ENCODE measurements at regions not wholly inside any gene's neighbourhood (a gene's known extent, or its start where the extent isn't known, plus 50 kb on each side); places are given as distances from the start of the nearest gene placed in this dataset.
"Not testable (repeated sequence)": the region's sequence is repeated elsewhere in the genome, so short reads cannot be mapped to it uniquely, and the experiment has no call there.

- no peaks in the 10 kb centered on the region for H3K9me3 Mint-ChIP-seq
- no peaks in the 10 kb centered on the region for H3K36me3 Mint-ChIP-seq (ENCODE audit: low read depth)
- H3K27ac Mint-ChIP-seq, result no peak overlapping the region
- TF ChIP-seq, protein P1, sequence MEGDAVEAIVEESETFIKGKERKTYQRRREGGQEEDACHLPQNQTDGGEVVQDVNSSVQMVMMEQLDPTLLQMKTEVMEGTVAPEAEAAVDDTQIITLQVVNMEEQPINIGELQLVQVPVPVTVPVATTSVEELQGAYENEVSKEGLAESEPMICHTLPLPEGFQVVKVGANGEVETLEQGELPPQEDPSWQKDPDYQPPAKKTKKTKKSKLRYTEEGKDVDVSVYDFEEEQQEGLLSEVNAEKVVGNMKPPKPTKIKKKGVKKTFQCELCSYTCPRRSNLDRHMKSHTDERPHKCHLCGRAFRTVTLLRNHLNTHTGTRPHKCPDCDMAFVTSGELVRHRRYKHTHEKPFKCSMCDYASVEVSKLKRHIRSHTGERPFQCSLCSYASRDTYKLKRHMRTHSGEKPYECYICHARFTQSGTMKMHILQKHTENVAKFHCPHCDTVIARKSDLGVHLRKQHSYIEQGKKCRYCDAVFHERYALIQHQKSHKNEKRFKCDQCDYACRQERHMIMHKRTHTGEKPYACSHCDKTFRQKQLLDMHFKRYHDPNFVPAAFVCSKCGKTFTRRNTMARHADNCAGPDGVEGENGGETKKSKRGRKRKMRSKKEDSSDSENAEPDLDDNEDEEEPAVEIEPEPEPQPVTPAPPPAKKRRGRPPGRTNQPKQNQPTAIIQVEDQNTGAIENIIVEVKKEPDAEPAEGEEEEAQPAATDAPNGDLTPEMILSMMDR (IDR thresholded peaks at IDR 0.05), result no peak
- ATAC-seq, result no peak
- intact Hi-C loops (cut with micrococcal nuclease), result no loop called here
- DNase-seq, result no peak
- CTCF ChIA-PET, result no interaction called here
- no peak overlapping the region for H3K4me3 Mint-ChIP-seq
- H3K27me3 Mint-ChIP-seq, result peaks cover 14% of the 10 kb centered on the region
- POLR2A ChIA-PET, result interaction anchor here (0.6 kb wide), 1 partner anchor 1670 kb away, joined by 3 read pairs; no protein-coding TSS in a partner anchor
- H3K4me1 Mint-ChIP-seq (ENCODE audit: low read depth), result peaks cover 3% of the 10 kb centered on the region
Measured at GRCh38 chr14:101255765-101256125, 305.6 kb upstream of the DIO3 start.

DNA sequence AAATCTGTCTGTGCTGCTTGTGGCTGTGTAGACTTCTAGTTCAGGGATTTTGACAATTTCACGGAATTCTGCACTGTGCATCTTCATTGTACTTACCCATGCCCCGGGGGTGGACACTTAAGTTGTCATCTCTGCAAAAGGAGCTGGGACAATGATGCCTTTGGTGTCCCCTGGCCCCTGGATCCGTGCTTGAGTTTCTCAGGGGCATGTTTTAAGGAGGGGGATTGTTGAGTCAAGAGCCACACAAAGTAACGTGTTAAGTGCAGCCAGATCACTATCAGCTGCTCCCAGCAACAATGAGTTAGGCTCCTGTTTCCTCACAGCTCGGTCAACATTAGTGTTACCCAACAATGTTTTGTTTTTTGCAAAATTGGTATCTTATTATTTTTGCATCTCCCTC, 305.0 kb upstream of the DIO3 start:
- Mint-ChIP-seq H3K27ac (no peak overlapping the region), H3K4me3 (no peak overlapping the region), H3K36me3 (ENCODE audit: low read depth) (no peaks in the 10 kb centered on the region), H3K4me1 (ENCODE audit: low read depth) (peaks cover 3% of the 10 kb centered on the region), H3K9me3 (no peaks in the 10 kb centered on the region), H3K27me3 (peaks cover 12% of the 10 kb centered on the region)
- ChIA-PET POLR2A (no interaction called here), CTCF (no interaction called here)
- no peak for ATAC-seq
- intact Hi-C loops (cut with micrococcal nuclease), result no loop called here
- TF ChIP-seq, protein P1 (IDR thresholded peaks at IDR 0.05), result no peak
- no peak for DNase-seq

DNA sequence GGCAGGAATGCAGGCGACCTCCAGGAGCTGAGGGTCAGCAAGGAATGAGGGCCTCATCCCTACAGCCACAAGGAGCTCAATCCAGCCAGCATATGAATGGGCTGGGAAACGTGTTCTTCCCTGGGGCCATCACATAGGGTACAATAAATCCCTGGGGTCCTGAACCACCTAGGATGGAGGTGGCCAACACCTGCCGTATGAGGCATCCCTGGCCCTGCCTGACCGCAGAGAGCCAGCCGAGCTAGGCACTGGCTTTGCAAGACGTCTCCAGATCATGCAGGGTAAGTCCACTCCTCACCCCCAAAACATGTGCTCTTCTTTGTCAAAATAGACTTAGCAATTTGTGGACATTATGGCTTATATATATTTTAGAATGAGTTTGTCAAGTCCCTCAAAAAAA, 303.7 kb upstream of the DIO3 start:
- Mint-ChIP-seq H3K27ac (no peak overlapping the region), H3K4me3 (no peak overlapping the region), H3K36me3 (ENCODE audit: low read depth) (no peaks in the 10 kb centered on the region), H3K27me3 (peaks cover 10% of the 10 kb centered on the region), H3K4me1 (ENCODE audit: low read depth) (no peaks in the 10 kb centered on the region), H3K9me3 (no peaks in the 10 kb centered on the region)
- POLR2A ChIA-PET, result no interaction called here
- intact Hi-C loops (cut with micrococcal nuclease), result no loop called here
- DNase-seq (no peak), ATAC-seq (no peak)
- CTCF ChIA-PET, result no interaction called here
- TF ChIP-seq, protein P1 (IDR thresholded peaks at IDR 0.05), result no peak

DNA sequence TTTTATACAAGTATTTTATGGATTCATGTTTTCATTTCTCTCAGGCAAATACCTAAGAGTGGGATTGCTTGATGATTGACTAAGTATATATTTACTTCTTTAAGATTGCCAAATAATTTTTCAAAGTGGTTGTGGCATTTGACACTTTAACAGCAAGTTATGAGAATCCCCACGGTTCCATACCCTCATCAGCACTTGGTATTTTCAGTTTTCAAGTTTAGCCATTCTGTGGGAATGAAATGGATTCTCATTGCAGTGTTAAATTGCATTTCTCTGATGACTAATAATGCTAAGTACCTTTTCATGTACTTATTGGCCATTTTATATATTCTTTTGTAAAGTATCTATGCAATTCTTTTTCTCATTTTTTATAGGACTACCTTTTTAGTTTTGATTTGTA, 301.5 kb upstream of the DIO3 start:
- ChIA-PET POLR2A (no interaction called here), CTCF (no interaction called here)
- intact Hi-C loops (cut with micrococcal nuclease), result no loop called here
- no peaks in the 10 kb centered on the region for H3K4me1 Mint-ChIP-seq (ENCODE audit: low read depth)
- H3K27me3 Mint-ChIP-seq, result peaks cover 13% of the 10 kb centered on the region
- no peak for DNase-seq
- no peak overlapping the region for H3K27ac Mint-ChIP-seq
- TF ChIP-seq, protein P1 (IDR thresholded peaks at IDR 0.05), result no peak
- no peak overlapping the region for H3K4me3 Mint-ChIP-seq
- H3K36me3 Mint-ChIP-seq (ENCODE audit: low read depth), result no peaks in the 10 kb centered on the region
- no peaks in the 10 kb centered on the region for H3K9me3 Mint-ChIP-seq
- ATAC-seq, result no peak

- H3K27ac Mint-ChIP-seq; CTCF ChIA-PET; H3K4me3 Mint-ChIP-seq; H3K4me1 Mint-ChIP-seq (ENCODE audit: low read depth); intact Hi-C loops (cut with micrococcal nuclease); ATAC-seq; H3K36me3 Mint-ChIP-seq (ENCODE audit: low read depth); H3K9me3 Mint-ChIP-seq; DNase-seq; POLR2A ChIA-PET: not testable (repeated sequence)
- H3K27me3 Mint-ChIP-seq, result peaks cover 12% of the 10 kb centered on the region
Measured at GRCh38 chr14:101266441-101266840, 294.9 kb upstream of the DIO3 start.

DNA sequence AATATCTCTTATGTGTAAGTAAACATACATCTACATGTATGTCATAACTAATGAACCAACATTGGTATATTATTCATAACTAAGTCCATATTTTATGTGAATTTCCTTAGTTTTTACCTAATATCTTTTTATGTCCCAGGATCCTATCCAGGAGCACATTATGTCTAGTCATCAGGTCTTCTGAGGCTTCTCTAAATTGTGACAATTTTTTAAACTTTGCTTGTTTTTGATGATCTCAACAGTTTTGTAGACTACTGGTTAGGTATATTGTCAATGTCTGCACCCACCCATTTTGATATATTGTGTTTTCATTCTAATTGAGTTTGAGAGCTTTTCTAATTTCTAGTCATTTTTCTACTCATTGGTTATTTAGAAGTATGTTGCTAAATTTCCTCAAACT, 288.2 kb upstream of the DIO3 start:
- TF ChIP-seq, protein P1 (IDR thresholded peaks at IDR 0.05), result no peak
- intact Hi-C loops (cut with micrococcal nuclease), result no loop called here
- ATAC-seq (no peak), DNase-seq (no peak)
- POLR2A ChIA-PET, result no interaction called here
- Mint-ChIP-seq H3K27me3 (peaks cover 21% of the 10 kb centered on the region), H3K9me3 (no peaks in the 10 kb centered on the region), H3K4me3 (no peak overlapping the region), H3K27ac (no peak overlapping the region), H3K36me3 (ENCODE audit: low read depth) (no peaks in the 10 kb centered on the region), H3K4me1 (ENCODE audit: low read depth) (no peaks in the 10 kb centered on the region)
- CTCF ChIA-PET, result no interaction called here
